Coronary artery (tissue), 2 donors: ENCODE measurements at regions not wholly inside any gene's neighbourhood (a gene's known extent, or its start where the extent isn't known, plus 50 kb on each side); places are given as distances from the start of the nearest gene placed in this dataset.

Experiments
- DNase-seq: peaks from one replicate; pipeline ENCODE4 v3.0.0-alpha.2; 2017; ENCODE audit warnings: low spot score
- H3K27ac ChIP-seq, 2 donors: fragments of 200-600 bp; sonication (generic); one replicate each; pipeline ENCODE4 v1.5.1; 2016 to 2019
- H3K4me3 ChIP-seq: fragments of 200-600 bp; sonication (generic); 2 replicates; pipeline ENCODE4 v1.5.1; 2016; ENCODE audit warnings: mild to moderate bottlenecking, moderate library complexity
- CTCF ChIP-seq: fragments of 200-600 bp; sonication (generic); IDR thresholded peaks from one replicate; pipeline ENCODE4 v1.5.1; 2019; ENCODE audit warnings: antibody characterized with exemption

GRCh38 chr13:73274147-73274546, 215.3 kb downstream of the KLF5 start:
- no peak for TF ChIP-seq CTCF
- H3K4me3 ChIP-seq: no peak overlapping the region
- no peak overlapping the region for H3K27ac ChIP-seq
- no peak for DNase-seq

- Histone ChIP-seq H3K27ac (no peak overlapping the region), H3K4me3 (no peak overlapping the region)
- no peak for DNase-seq
- no peak for TF ChIP-seq CTCF
These were observed 214.9 kb downstream of the KLF5 start for GRCh38 chr13:73273745-73274144.

- H3K4me3 ChIP-seq: no peak overlapping the region
- H3K27ac ChIP-seq: no peak overlapping the region
- no peak for TF ChIP-seq CTCF
- DNase-seq: no peak
These were observed 214.5 kb downstream of the KLF5 start for GRCh38 chr13:73273276-73273675.

GRCh38 chr13:73272831-73273230, 214.0 kb downstream of the KLF5 start:
- no peak for DNase-seq
- H3K27ac ChIP-seq: no peak overlapping the region

GRCh38 chr13:73268306-73268705, 209.5 kb downstream of the KLF5 start:
- Histone ChIP-seq H3K4me3 (no peak overlapping the region), H3K27ac (no peak overlapping the region)
- no peak for TF ChIP-seq CTCF
- DNase-seq: no peak

More at GRCh38 chr13:73272831-73273230, 214.0 kb downstream of the KLF5 start:
- TF ChIP-seq CTCF: no peak
- H3K4me3 ChIP-seq: no peak overlapping the region

GRCh38 chr13:73266640-73267180, 207.9 kb downstream of the KLF5 start:
- no peak for DNase-seq
- Histone ChIP-seq H3K27ac (no peak overlapping the region), H3K4me3 (no peak overlapping the region)
- no peak for TF ChIP-seq CTCF

- TF ChIP-seq CTCF: no peak
- DNase-seq: no peak
- no peak overlapping the region for H3K4me3 ChIP-seq
- no peak overlapping the region for H3K27ac ChIP-seq
These were observed 204.2 kb downstream of the KLF5 start for GRCh38 chr13:73262862-73263627.
